ENCODE measurements at regions not wholly inside any gene's neighbourhood (a gene's known extent, or its start where the extent isn't known, plus 50 kb on each side); places are given as distances from the start of the nearest gene placed in this dataset.

DNA sequence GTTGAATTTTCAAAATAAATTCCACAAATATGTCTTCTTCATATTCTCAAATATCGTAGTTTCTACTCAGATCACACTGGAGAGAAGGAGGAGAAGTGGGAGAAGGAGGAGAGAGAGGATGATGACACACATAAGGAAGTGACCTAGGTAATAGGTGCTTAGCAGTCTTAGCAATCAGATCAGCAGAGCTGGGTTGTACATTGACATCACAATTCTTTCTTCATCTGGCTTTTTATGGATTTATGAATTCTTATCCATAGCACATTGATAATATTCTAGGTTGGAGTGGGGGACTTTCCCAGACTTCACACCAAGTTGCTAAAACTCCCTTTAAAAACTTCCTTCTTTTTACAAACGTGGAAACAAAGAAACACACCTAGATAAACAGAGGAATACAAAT is 86.9 kb downstream of the FGF9 start:
- Mint-ChIP-seq H3K4me1 (no peaks in the 10 kb centered on the region), H3K4me3 (no peak overlapping the region), H3K27ac (no peak overlapping the region), H3K27me3 (no peaks in the 10 kb centered on the region), H3K36me3 (no peaks in the 10 kb centered on the region), H3K9me3 (no peaks in the 10 kb centered on the region)
- no peak for ATAC-seq

DNA sequence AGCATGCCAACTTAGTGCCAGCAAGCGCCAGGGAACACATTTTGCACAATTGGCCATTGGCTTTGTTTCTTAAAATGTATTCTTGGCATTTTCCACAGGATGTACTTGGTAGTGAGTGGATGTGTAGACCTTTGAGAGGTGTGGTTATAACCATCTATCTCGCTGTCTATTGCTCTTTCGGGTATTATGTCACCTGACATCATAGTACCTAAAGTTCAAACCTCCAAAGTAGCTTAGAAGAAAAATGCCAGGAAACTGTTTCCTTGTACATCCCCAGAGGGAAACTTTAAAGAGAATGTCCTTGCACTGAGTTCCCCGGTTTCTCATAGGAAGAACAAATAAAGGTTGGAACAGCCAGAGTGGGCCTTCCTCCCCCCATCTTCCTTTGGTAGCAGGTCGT is 87.6 kb downstream of the FGF9 start:
- H3K9me3 Mint-ChIP-seq, result no peaks in the 10 kb centered on the region
- H3K4me3 Mint-ChIP-seq, result no peak overlapping the region
- no peak overlapping the region for H3K27ac Mint-ChIP-seq
- no peak for ATAC-seq
- no peaks in the 10 kb centered on the region for H3K36me3 Mint-ChIP-seq
- H3K27me3 Mint-ChIP-seq, result no peaks in the 10 kb centered on the region
- no peaks in the 10 kb centered on the region for H3K4me1 Mint-ChIP-seq

DNA sequence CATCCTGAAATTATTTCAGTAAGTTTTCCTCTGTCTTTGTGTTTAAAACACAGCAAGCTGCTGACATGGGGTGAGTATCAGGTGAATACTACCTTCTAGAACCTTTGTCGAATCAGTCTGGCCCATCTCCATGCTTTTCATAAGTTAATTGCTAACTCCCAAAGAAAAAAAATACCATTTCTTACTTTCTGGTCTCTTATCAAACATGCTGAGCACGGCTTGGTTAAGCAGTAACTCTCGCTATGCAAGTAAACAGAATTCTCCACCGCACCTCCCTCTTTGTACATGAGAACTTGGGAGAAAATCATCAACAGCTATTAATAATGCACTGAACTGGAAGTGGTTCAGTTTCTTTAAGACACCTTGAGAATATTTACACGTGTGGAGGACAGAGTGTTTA is 88.6 kb downstream of the FGF9 start:
- ATAC-seq, result no peak
- no peaks in the 10 kb centered on the region for H3K4me1 Mint-ChIP-seq
- no peak overlapping the region for H3K4me3 Mint-ChIP-seq
- H3K27me3 Mint-ChIP-seq, result no peaks in the 10 kb centered on the region
- H3K9me3 Mint-ChIP-seq, result no peaks in the 10 kb centered on the region
- no peaks in the 10 kb centered on the region for H3K36me3 Mint-ChIP-seq
- no peak overlapping the region for H3K27ac Mint-ChIP-seq

DNA sequence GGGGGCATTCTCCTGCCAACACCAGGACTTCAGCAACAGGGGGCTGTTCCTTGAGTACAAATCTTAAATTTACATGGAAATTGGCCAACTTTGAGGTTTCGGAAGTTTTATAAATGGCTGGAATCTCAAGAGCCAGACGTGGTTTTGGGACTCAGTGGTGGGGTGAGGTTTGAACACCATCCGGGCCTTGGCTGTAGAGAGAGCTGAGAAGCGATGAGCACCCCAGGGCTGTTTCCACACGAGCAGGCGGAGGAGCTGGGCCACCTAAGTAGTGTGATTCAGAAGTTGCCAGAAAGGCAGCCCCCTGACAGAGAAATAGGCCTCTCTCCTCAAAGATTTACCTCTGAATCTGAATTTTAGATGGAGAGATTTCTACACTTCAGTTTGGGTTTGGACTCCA is 89.0 kb downstream of the FGF9 start:
- Mint-ChIP-seq H3K27ac (no peak overlapping the region), H3K4me3 (no peak overlapping the region), H3K36me3 (no peaks in the 10 kb centered on the region), H3K27me3 (no peaks in the 10 kb centered on the region), H3K9me3 (no peaks in the 10 kb centered on the region), H3K4me1 (no peaks in the 10 kb centered on the region)
- no peak for ATAC-seq

DNA sequence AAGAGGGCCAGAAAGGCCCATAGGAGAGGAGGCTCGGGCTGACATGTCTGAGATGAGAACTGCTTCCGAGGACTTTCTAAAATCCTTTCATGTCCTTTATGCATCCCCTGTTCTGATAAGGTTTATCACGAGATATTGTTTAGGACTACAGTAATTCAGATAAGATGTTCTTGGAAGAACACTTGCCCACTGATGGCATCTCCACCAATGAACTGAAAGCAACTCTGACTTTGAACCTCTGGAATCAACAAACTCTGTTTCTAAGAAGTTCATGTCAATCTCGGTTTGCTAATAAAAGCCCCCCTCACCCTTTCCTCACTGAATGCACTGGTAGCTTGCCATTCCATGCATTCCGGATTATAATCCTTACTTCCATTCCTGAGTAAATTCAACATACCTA is 90.9 kb downstream of the FGF9 start:
- H3K27me3 Mint-ChIP-seq, result no peaks in the 10 kb centered on the region
- H3K27ac Mint-ChIP-seq, result no peak overlapping the region
- H3K4me1 Mint-ChIP-seq, result no peaks in the 10 kb centered on the region
- H3K4me3 Mint-ChIP-seq, result no peak overlapping the region
- H3K36me3 Mint-ChIP-seq, result no peaks in the 10 kb centered on the region
- no peak for ATAC-seq
- H3K9me3 Mint-ChIP-seq, result no peaks in the 10 kb centered on the region

DNA sequence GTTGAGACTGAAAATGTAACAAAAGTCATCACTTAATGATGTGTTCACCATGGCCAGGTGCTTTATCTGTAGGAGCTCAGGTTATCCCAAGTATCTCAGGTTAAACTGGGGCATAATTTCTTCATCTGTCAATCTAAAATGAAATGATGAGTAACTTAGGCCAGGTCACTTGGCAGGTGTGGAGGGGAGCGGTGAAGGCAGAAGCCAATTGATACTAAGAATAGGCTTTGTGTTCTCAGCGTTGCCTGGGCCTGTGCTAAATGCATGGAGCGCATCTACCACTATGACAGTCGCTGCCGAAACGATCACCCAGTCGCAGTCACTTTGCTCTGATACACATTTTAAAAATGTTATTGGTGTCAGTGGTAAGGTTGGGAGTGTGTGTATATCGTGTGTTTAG is 91.6 kb downstream of the FGF9 start:
- Mint-ChIP-seq H3K4me3 (no peak overlapping the region), H3K4me1 (no peaks in the 10 kb centered on the region), H3K9me3 (no peaks in the 10 kb centered on the region), H3K36me3 (no peaks in the 10 kb centered on the region), H3K27ac (no peak overlapping the region), H3K27me3 (no peaks in the 10 kb centered on the region)
- no peak for ATAC-seq

DNA sequence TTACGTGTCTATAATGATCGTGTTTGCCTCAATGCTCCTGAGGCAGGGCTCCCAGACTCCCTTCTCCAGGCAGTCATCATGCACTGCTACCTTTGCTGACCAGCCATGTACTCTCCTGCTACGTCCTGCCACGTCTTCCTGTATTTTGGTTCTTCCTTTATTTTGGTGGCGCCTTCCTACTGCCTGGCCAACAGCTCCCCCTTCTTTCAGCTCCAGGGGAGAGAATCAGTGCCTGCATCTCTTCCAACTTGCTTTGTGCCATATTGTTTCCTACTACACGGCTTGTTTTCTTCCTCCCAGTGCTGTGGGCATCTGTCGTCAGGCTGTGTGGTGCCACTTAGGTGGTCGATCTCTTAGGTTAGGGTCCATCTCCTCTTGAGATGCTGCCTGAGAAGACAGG is 96.2 kb downstream of the FGF9 start:
- H3K36me3 Mint-ChIP-seq, result no peaks in the 10 kb centered on the region
- peaks cover 5% of the 10 kb centered on the region for H3K9me3 Mint-ChIP-seq
- H3K4me3 Mint-ChIP-seq, result no peak overlapping the region
- no peaks in the 10 kb centered on the region for H3K27me3 Mint-ChIP-seq
- ATAC-seq, result no peak
- H3K27ac Mint-ChIP-seq, result no peak overlapping the region
- H3K4me1 Mint-ChIP-seq, result no peaks in the 10 kb centered on the region

DNA sequence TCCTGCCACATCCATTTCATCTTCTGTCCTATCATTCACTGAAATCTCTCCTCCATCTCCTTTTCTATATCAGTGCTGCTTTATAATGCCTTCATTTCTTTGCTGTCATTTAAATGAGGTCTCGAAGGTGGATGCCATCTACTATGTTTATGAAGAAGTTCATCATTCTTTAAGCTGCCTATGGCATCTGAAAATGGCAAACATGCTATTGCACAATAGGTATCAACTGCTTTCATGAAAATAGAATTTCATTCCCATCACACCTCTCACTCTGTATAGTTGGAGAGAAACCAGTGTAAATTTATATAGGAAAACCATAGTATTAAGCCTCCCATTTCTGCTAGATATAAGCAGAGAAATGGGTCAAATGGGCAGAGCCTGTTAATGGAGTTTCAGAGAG is 100.2 kb downstream of the FGF9 start:
- no peaks in the 10 kb centered on the region for H3K4me1 Mint-ChIP-seq
- H3K27me3 Mint-ChIP-seq, result no peaks in the 10 kb centered on the region
- no peak overlapping the region for H3K4me3 Mint-ChIP-seq
- no peaks in the 10 kb centered on the region for H3K36me3 Mint-ChIP-seq
- ATAC-seq, result no peak
- H3K9me3 Mint-ChIP-seq, result peaks cover 7% of the 10 kb centered on the region
- H3K27ac Mint-ChIP-seq, result no peak overlapping the region

DNA sequence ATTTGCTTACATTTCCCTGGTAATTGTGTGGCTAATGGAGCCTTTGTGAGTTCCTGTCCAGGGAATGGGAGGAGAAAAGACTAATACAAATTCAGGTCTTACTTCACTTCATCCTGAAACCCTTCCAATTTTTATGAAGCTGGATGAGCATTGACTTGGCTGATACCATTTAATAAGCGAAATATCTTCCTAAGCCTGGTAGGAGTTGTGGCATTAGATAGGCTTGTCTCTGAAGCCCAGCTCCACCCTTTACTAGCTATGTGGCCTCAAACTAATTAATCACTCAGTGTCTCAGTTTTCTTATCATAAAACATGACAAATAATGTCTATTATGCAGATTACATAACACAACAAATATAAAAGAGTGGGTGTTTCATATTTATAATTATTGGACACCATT is 106.3 kb downstream of the FGF9 start:
- no peak for ATAC-seq
- Mint-ChIP-seq H3K4me1 (no peaks in the 10 kb centered on the region), H3K9me3 (peaks cover 14% of the 10 kb centered on the region), H3K36me3 (no peaks in the 10 kb centered on the region), H3K4me3 (no peak overlapping the region), H3K27me3 (no peaks in the 10 kb centered on the region), H3K27ac (no peak overlapping the region)

DNA sequence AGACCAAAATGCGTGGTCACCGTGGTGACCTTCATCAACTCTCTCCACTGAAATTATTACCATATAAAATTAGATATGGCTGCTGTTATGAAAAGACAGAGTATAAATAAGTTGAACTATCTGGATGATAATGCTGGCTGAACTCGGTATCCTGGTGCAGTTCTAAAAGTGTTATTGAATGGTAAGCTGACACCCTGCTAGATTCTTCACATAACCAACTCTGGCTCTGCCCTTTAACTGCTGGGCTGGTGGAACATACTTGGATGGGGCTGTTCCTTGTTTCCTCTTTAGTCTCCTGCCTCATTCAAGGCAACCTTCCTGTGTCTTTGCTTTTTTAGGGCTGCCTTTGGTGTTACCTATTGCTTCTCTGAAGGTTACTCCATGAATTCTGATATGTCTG is 106.9 kb downstream of the FGF9 start:
- H3K27ac Mint-ChIP-seq, result no peak overlapping the region
- H3K27me3 Mint-ChIP-seq, result no peaks in the 10 kb centered on the region
- no peaks in the 10 kb centered on the region for H3K4me1 Mint-ChIP-seq

DNA sequence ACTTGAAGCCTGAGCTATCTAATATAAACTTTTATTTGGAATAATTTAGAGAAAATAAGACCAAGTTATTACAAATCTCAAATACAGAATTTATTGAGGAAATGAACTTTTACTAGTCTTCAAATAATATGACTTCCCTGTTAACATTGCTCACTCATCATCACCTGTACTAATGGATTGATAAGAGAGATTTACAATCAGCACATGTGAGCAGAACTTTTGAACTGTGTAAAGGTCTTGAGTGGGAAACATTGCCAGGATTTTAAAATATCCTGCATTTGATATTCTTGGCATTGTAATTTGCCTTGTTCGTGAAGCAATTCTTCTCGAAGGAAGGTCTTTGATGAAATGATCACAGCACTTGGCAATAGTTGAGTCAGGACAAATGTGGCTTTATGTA is 111.9 kb downstream of the FGF9 start:
- Mint-ChIP-seq H3K9me3 (peaks cover 12% of the 10 kb centered on the region), H3K4me1 (no peaks in the 10 kb centered on the region), H3K4me3 (no peak overlapping the region), H3K27ac (no peak overlapping the region), H3K27me3 (peaks cover 8% of the 10 kb centered on the region), H3K36me3 (no peaks in the 10 kb centered on the region)
- no peak for ATAC-seq

More for the DNA sequence above, 106.9 kb downstream of the FGF9 start:
- Mint-ChIP-seq H3K4me3 (no peak overlapping the region), H3K36me3 (no peaks in the 10 kb centered on the region), H3K9me3 (peaks cover 14% of the 10 kb centered on the region)
- no peak for ATAC-seq

DNA sequence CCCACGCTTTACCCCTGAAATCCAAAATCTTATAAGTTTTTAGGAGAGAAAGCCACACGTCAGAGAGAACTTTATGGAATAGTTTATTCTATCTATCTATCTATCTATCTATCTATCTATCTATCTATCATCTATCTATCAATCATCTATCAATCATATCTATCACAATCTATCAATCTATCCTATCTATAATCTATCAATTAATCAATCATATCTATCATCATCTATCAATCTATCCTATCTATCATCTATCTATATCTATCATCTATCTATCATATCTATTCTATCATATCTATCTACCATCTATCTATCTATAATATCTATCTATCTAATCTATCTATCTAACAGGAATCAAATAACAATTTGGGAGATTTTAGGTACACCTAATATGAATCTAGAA is 115.1 kb downstream of the FGF9 start:
- ATAC-seq, result no peak
- Mint-ChIP-seq H3K4me1 (no peaks in the 10 kb centered on the region), H3K27me3 (peaks cover 17% of the 10 kb centered on the region), H3K9me3 (no peaks in the 10 kb centered on the region), H3K27ac (no peak overlapping the region), H3K36me3 (no peaks in the 10 kb centered on the region), H3K4me3 (no peak overlapping the region)

DNA sequence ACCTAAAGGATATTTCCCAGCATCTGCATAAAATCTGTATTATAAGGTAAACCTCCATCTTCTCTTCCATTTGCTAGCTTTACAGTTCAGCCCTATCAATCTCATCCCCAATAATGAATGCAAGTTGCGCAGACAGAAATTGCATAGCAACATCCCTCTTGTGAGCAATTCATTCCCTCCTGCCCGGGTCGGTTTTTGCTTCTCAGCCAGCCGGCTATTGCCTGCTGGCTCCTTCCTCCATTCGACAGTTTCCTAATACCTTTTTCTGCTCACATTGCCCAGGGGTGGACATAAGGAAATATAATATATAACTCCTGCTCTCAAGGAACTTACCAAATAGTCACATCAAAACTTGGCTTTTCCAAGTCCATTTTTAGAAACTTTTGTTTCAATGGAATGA is 125.2 kb downstream of the FGF9 start:
- no peaks in the 10 kb centered on the region for H3K4me1 Mint-ChIP-seq
- H3K36me3 Mint-ChIP-seq, result no peaks in the 10 kb centered on the region
- H3K27me3 Mint-ChIP-seq, result peaks cover 18% of the 10 kb centered on the region
- H3K9me3 Mint-ChIP-seq, result peaks cover 5% of the 10 kb centered on the region
- no peak overlapping the region for H3K4me3 Mint-ChIP-seq
- no peak overlapping the region for H3K27ac Mint-ChIP-seq
- no peak for ATAC-seq

DNA sequence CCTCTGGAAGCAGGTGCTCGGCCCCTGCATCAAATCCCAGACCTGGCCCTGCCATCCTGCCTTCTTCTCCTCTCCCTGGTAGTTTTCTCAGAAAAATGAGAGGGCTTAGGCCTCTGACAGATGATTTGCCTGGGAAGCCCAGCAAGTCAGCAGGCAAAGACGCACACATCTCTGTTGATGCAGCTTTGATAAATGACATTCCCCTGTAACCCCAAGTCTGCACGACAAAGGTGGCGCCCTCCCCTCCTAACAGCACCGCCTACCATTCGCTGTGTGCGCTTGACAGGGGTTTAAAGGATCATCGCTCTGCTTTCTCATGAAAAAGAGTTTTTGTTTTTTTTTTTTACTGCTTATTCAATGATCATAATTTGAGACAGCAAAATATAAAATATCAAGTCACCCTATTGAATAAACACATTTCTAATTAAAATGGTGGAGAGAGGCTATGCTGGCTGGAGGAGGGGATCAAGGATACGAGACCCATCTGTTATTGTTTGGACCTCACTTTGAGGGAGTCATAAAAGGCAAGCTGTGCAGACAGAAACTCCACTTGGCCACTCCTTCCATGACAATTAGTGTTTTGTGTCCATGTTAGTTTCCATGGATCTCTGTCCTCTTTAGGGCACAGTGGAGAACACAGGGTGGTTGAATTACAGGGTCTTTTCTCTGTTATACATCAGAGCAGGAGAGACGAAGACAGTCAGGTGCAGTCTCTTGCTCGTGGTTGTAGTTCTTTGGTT is 126.1 kb downstream of the FGF9 start:
- no peak for ATAC-seq
- H3K4me3 Mint-ChIP-seq, result no peak overlapping the region
- H3K9me3 Mint-ChIP-seq, result peaks cover 5% of the 10 kb centered on the region
- H3K36me3 Mint-ChIP-seq, result no peaks in the 10 kb centered on the region
- H3K27me3 Mint-ChIP-seq, result peaks cover 18% of the 10 kb centered on the region
- H3K27ac Mint-ChIP-seq, result no peak overlapping the region
- no peaks in the 10 kb centered on the region for H3K4me1 Mint-ChIP-seq

DNA sequence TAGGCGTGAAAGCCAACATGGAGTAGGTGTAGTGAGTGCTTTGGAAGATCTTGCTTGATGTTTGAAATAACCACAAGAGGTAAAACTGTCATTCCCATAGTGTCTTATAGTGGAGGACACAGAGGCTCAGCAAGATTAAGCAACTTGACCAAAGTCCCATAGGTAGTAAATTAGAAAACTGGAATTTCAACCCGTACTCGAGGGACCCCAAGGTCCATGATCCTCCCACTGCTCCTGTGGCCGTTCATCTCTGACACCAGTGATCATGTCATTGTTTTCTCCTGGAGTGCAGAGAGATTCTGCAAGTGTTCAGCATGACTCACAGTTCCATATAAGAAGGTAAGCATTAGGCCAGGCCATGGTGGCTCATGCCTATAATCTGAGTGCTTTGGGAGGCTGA is 126.9 kb downstream of the FGF9 start:
- Mint-ChIP-seq H3K4me3 (no peak overlapping the region), H3K9me3 (peaks cover under 1% of the 10 kb centered on the region), H3K4me1 (no peaks in the 10 kb centered on the region), H3K27me3 (peaks cover 12% of the 10 kb centered on the region), H3K27ac (no peak overlapping the region), H3K36me3 (no peaks in the 10 kb centered on the region)
- no peak for ATAC-seq

DNA sequence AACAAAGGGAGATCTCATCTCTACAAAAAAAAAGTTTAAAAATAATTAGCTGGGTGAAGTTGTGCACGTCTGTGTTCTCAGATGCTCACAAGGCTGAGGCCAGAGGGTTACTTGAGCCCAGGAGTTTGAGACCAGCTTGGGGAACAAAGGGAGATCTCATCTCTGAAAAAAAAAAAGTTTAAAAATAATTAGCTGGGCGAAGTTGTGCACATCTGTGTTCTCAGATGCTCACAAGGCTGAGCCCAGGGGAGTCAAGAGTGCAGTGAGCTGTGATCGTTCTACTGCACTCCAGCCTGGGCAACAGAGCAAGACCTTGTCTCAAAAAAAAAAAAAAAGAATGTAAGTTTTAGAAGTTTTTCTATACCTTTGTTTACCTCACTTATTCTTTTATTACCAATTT is 127.3 kb downstream of the FGF9 start:
- Mint-ChIP-seq H3K27me3 (peaks cover 8% of the 10 kb centered on the region), H3K9me3 (no peaks in the 10 kb centered on the region), H3K27ac (no peak overlapping the region), H3K4me1 (no peaks in the 10 kb centered on the region), H3K4me3 (no peak overlapping the region), H3K36me3 (no peaks in the 10 kb centered on the region)
- ATAC-seq, result no peak

DNA sequence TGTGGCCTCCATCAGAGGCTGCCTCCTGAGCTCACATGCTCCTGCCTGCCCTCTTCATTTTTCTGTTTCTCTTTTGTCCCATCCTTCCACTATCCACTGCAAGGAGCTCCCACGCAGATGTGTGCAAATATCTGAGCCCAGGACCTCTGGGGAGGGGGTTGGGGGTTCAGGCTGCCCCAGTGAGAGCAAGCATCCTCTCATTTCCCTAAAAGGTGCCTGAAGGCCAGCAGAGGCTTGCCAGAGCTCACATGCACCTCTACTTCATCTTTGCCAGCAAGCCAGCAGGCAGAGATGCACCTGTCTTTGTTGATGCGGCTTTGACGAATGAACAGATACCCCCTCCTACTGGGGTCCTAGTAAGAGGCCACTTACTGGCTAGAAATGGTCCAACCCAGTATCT is 128.8 kb downstream of the FGF9 start:
- H3K9me3 Mint-ChIP-seq, result no peaks in the 10 kb centered on the region
- H3K36me3 Mint-ChIP-seq, result no peaks in the 10 kb centered on the region
- H3K27me3 Mint-ChIP-seq, result peaks cover 8% of the 10 kb centered on the region
- H3K4me3 Mint-ChIP-seq, result no peak overlapping the region
- ATAC-seq, result no peak
- H3K27ac Mint-ChIP-seq, result no peak overlapping the region
- no peaks in the 10 kb centered on the region for H3K4me1 Mint-ChIP-seq
